ENCODE measurements at regions not wholly inside any gene's neighbourhood (a gene's known extent, or its start where the extent isn't known, plus 50 kb on each side); places are given as distances from the start of the nearest gene placed in this dataset.

GRCh38 chr11:33645686-33646085, 54.9 kb downstream of the C11orf91 start:
- TF ChIP-seq CTCF (IDR thresholded peaks at IDR 0.05 in 4 of 5, conservative IDR thresholded peaks at IDR 0.05 in 1 of 5) (no peak), POLR2A (IDR thresholded peaks at IDR 0.05) (no peak)

Measured in gastrocnemius medialis (tissue), 4 donors.